ENCODE measurements at regions not wholly inside any gene's neighbourhood (a gene's known extent, or its start where the extent isn't known, plus 50 kb on each side); places are given as distances from the start of the nearest gene placed in this dataset.

- DNase-seq = no peak
These were observed 197.0 kb upstream of the ACVR2A start for GRCh38 chr2:147647816-147648215.

- DNase-seq = no peak
These were observed 197.9 kb upstream of the ACVR2A start for GRCh38 chr2:147646818-147647468.

GRCh38 chr2:147644491-147644890, 200.3 kb upstream of the ACVR2A start:
- DNase-seq = peak; percentile 79

- DNase-seq = no peak
These were observed 202.1 kb upstream of the ACVR2A start for GRCh38 chr2:147642765-147643164.

GRCh38 chr2:147641651-147642050, 203.2 kb upstream of the ACVR2A start:
- DNase-seq = no peak

- no peak for DNase-seq
These were observed 204.9 kb upstream of the ACVR2A start for GRCh38 chr2:147639891-147640290.

GRCh38 chr2:147639386-147639785, 205.4 kb upstream of the ACVR2A start:
- no peak for DNase-seq

GRCh38 chr2:147636886-147637285, 207.9 kb upstream of the ACVR2A start:
- no peak for DNase-seq

GRCh38 chr2:147636238-147636882, 208.5 kb upstream of the ACVR2A start:
- DNase-seq = no peak

- no peak for DNase-seq
These were observed 210.0 kb upstream of the ACVR2A start for GRCh38 chr2:147634826-147635225.

GRCh38 chr2:147632198-147632597, 212.6 kb upstream of the ACVR2A start:
- DNase-seq = peak; percentile 57

GRCh38 chr2:147631294-147631693, 213.5 kb upstream of the ACVR2A start:
- DNase-seq = no peak

- DNase-seq = no peak
These were observed 214.2 kb upstream of the ACVR2A start for GRCh38 chr2:147630585-147630984.

GRCh38 chr2:147628971-147629421, 215.8 kb upstream of the ACVR2A start:
- DNase-seq = no peak

- DNase-seq = no peak
These were observed 221.5 kb upstream of the ACVR2A start for GRCh38 chr2:147623328-147623727.

- no peak for DNase-seq
These were observed 223.1 kb upstream of the ACVR2A start for GRCh38 chr2:147621656-147622197.

GRCh38 chr2:147619808-147620207, 225.0 kb upstream of the ACVR2A start:
- no peak for DNase-seq

GRCh38 chr2:147615726-147616125, 229.1 kb upstream of the ACVR2A start:
- no peak for DNase-seq

GRCh38 chr2:147614979-147615470, 229.8 kb upstream of the ACVR2A start:
- DNase-seq = no peak

GRCh38 chr2:147614471-147614870, 230.4 kb upstream of the ACVR2A start:
- DNase-seq = no peak

- DNase-seq = no peak
These were observed 234.3 kb upstream of the ACVR2A start for GRCh38 chr2:147610496-147611040.

GRCh38 chr2:147609301-147609700, 235.5 kb upstream of the ACVR2A start:
- DNase-seq = no peak

GRCh38 chr2:147607379-147607778, 237.4 kb upstream of the ACVR2A start:
- DNase-seq = no peak

GRCh38 chr2:147603876-147604275, 241.0 kb upstream of the ACVR2A start:
- no peak for DNase-seq
